ENCODE measurements at regions not wholly inside any gene's neighbourhood (a gene's known extent, or its start where the extent isn't known, plus 50 kb on each side); places are given as distances from the start of the nearest gene placed in this dataset.

GRCh38 chr5:57034201-57034916 lies 82.4 kb upstream of the MIER3 start (continued):
- TF ChIP-seq, protein P1, sequence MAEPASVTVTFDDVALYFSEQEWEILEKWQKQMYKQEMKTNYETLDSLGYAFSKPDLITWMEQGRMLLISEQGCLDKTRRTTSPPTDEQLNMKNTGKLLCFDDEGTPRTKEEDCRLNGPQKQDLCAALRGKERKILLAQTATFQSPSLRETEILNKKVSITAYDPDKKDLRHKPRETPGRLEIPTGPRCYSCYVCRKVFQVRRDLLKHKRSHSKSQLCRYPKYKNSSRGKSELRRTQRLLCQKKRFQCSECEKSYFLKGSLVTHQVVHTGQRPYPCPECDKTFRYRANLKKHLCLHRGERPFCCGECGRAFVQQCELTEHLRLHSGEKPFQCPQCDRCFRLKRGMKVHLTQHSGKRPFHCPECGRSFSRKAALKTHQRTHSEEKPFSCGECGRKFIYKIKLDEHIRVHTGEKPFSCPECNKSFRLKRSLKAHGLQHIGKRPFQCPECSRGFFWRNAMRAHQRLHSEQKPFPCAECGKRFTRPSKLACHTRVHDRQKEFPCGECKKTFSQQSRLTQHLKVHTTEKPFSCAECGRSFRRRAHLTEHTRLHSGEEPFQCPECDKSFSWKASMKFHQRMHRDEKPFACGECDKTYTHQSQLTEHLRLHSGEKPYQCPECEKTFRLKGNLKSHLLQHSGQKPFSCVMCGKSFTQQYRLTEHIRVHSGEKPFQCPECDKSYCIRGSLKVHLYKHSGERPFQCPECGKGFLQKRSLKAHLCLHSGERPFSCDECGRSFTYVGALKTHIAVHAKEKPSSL (CRISPR knock-in tag; conservative IDR thresholded peaks at IDR 0.05): no peak
- TF ChIP-seq ZBTB21 (CRISPR knock-in tag; IDR thresholded peaks at IDR 0.05; ENCODE audit: borderline replicate concordance): no peak
- no peak for TF ChIP-seq RELA (CRISPR knock-in tag; IDR thresholded peaks at IDR 0.05; ENCODE audit: borderline replicate concordance)
- TF ChIP-seq ZNF232 (CRISPR knock-in tag; IDR thresholded peaks at IDR 0.05): no peak
- TF ChIP-seq SMAD4 (CRISPR knock-in tag; IDR thresholded peaks at IDR 0.05): no peak
- no peak for TF ChIP-seq MYBL2 (CRISPR knock-in tag; IDR thresholded peaks at IDR 0.05)
- no peak for TF ChIP-seq ZNF121 (CRISPR knock-in tag; IDR thresholded peaks at IDR 0.05)
- TF ChIP-seq ZNF416 (CRISPR knock-in tag; IDR thresholded peaks at IDR 0.05): no peak

DNA sequence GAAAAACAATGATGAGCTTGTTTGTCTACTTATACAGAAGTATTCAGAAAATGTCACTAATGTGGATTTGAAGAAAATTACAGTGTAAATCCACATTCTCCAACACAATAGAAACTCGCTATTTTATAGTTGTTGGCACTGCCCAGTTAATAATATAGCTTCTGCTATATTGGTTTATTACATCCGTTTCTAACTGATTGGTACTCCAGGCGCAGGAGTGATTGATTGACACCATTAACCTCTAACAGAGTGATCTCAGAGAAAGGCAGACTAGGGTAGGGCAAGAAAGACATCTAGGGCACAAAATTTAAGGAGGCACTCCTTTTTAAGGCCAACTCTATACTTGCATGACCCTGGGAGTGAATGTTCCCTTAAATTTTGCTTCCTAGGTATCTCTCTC lies 84.0 kb upstream of the MIER3 start:
- Mint-ChIP-seq H3K4me1 (peaks cover 10% of the 10 kb centered on the region), H3K36me3 (no peaks in the 10 kb centered on the region), H3K4me3 (no peak overlapping the region), H3K9me3 (no peaks in the 10 kb centered on the region), H3K27ac (no peak overlapping the region), H3K27me3 (ENCODE audit: low read depth) (no peaks in the 10 kb centered on the region)
- TF ChIP-seq, protein P2, sequence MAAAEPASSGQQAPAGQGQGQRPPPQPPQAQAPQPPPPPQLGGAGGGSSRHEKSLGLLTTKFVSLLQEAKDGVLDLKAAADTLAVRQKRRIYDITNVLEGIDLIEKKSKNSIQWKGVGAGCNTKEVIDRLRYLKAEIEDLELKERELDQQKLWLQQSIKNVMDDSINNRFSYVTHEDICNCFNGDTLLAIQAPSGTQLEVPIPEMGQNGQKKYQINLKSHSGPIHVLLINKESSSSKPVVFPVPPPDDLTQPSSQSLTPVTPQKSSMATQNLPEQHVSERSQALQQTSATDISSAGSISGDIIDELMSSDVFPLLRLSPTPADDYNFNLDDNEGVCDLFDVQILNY (CRISPR knock-in tag; IDR thresholded peaks at IDR 0.05): no peak
- no peak for TF ChIP-seq MLX (CRISPR knock-in tag; IDR thresholded peaks at IDR 0.05)
- no peak for TF ChIP-seq NFATC4 (CRISPR knock-in tag; IDR thresholded peaks at IDR 0.05)
- TF ChIP-seq, protein P3, sequence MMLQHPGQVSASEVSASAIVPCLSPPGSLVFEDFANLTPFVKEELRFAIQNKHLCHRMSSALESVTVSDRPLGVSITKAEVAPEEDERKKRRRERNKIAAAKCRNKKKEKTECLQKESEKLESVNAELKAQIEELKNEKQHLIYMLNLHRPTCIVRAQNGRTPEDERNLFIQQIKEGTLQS (CRISPR knock-in tag; conservative IDR thresholded peaks at IDR 0.05): no peak
- no peak for TF ChIP-seq ZNF138 (CRISPR knock-in tag; conservative IDR thresholded peaks at IDR 0.05)
- TF ChIP-seq PRDM15 (CRISPR knock-in tag; IDR thresholded peaks at IDR 0.05): no peak
- TF ChIP-seq ZBTB43 (CRISPR knock-in tag; IDR thresholded peaks at IDR 0.05): no peak
- no peak for TF ChIP-seq ESRRA (CRISPR knock-in tag; IDR thresholded peaks at IDR 0.05; ENCODE audit: borderline replicate concordance)
- no peak for TF ChIP-seq IRF2 (CRISPR knock-in tag; IDR thresholded peaks at IDR 0.05; ENCODE audit: borderline replicate concordance, low read depth)
- TF ChIP-seq FOXJ3 (CRISPR knock-in tag; IDR thresholded peaks at IDR 0.05; ENCODE audit: borderline replicate concordance): no peak
- TF ChIP-seq ZNF423 (CRISPR knock-in tag; IDR thresholded peaks at IDR 0.05): no peak
- TF ChIP-seq, protein P4, sequence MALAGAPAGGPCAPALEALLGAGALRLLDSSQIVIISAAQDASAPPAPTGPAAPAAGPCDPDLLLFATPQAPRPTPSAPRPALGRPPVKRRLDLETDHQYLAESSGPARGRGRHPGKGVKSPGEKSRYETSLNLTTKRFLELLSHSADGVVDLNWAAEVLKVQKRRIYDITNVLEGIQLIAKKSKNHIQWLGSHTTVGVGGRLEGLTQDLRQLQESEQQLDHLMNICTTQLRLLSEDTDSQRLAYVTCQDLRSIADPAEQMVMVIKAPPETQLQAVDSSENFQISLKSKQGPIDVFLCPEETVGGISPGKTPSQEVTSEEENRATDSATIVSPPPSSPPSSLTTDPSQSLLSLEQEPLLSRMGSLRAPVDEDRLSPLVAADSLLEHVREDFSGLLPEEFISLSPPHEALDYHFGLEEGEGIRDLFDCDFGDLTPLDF (CRISPR knock-in tag; IDR thresholded peaks at IDR 0.05): no peak
- TF ChIP-seq NR1H2 (CRISPR knock-in tag; IDR thresholded peaks at IDR 0.05): no peak
- TF ChIP-seq RORB (CRISPR knock-in tag; IDR thresholded peaks at IDR 0.05): no peak
- no peak for TF ChIP-seq SP1 (CRISPR knock-in tag; conservative IDR thresholded peaks at IDR 0.05)
- TF ChIP-seq TP53 (CRISPR knock-in tag; IDR thresholded peaks at IDR 0.05): no peak
- CTCF ChIA-PET: no interaction called here
- POLR2A ChIA-PET: no interaction called here
- no peak for ATAC-seq
- DNase-seq (ENCODE audit: low spot score): no peak

All from WTC11 (cell line).